Osteoblast (primary cell): ENCODE measurements at regions not wholly inside any gene's neighbourhood (a gene's known extent, or its start where the extent isn't known, plus 50 kb on each side); places are given as distances from the start of the nearest gene placed in this dataset.

Experiments used
- DNase-seq: peaks from one replicate; pipeline ENCODE4 v3.0.0; 2011; ENCODE audit warnings: low spot score, mixed read lengths; ENCODE audit not compliant: insufficient read length; ENCODE audit errors: missing footprints
- H2AFZ ChIP-seq: 2 replicates; pipeline ENCODE4 v1.6.0; 2011; ENCODE audit warnings: mild to moderate bottlenecking, low read length
- H3K27ac ChIP-seq: 2 replicates; pipeline ENCODE4 v1.5.1; 2011; ENCODE audit warnings: mild to moderate bottlenecking, low read depth, low read length, moderate library complexity
- H3K27me3 ChIP-seq: 2 replicates; pipeline ENCODE4 v1.6.0; 2012; ENCODE audit warnings: mild to moderate bottlenecking, control low read depth, inconsistent platforms, low read length, moderate library complexity; ENCODE audit not compliant: insufficient read depth
- H3K36me3 ChIP-seq: 2 replicates; pipeline ENCODE4 v1.5.1; 2011; ENCODE audit warnings: mild to moderate bottlenecking, low read length, control low read depth, moderate library complexity; ENCODE audit not compliant: insufficient read depth
- H3K4me1 ChIP-seq: 2 replicates; pipeline ENCODE4 v1.5.1; 2011; ENCODE audit warnings: mild to moderate bottlenecking, low read length, control low read depth, moderate library complexity; ENCODE audit not compliant: insufficient read depth
- H3K4me2 ChIP-seq: 2 replicates; pipeline ENCODE4 v1.6.0; 2011; ENCODE audit warnings: mild to moderate bottlenecking, low read length; ENCODE audit not compliant: insufficient read depth
- H3K4me3 ChIP-seq: fragments of 200-600 bp; sonication (generic); 3 replicates; pipeline ENCODE4 v1.5.1; 2012; ENCODE audit warnings: mild to moderate bottlenecking, low read length, inconsistent platforms; ENCODE audit not compliant: insufficient read depth
- H3K79me2 ChIP-seq: 2 replicates; pipeline ENCODE4 v1.6.0; 2012; ENCODE audit warnings: mild to moderate bottlenecking, low read length, control low read depth, inconsistent platforms; ENCODE audit not compliant: insufficient read depth
- H3K9me3 ChIP-seq: 2 replicates; pipeline ENCODE4 v1.5.1; 2011; ENCODE audit warnings: low read depth, low read length, control low read depth
- H4K20me1 ChIP-seq: 2 replicates; pipeline ENCODE4 v1.6.0; 2012; ENCODE audit warnings: mild to moderate bottlenecking, low read length, control low read depth; ENCODE audit not compliant: insufficient read depth
- CTCF ChIP-seq: IDR thresholded peaks from 2 replicates; pipeline ENCODE4 v1.5.1; 2011; ENCODE audit warnings: mild to moderate bottlenecking, low read depth, low read length, moderate library complexity; ENCODE audit errors: extremely low read depth

- Histone ChIP-seq H2AFZ (no peak overlapping the region), H3K27ac (no peak overlapping the region), H4K20me1 (no peaks in the 10 kb centered on the region), H3K4me3 (no peak overlapping the region), H3K4me2 (no peak overlapping the region), H3K9me3 (no peaks in the 10 kb centered on the region), H3K79me2 (no peaks in the 10 kb centered on the region), H3K4me1 (no peaks in the 10 kb centered on the region), H3K36me3 (no peaks in the 10 kb centered on the region), H3K27me3 (no peaks in the 10 kb centered on the region)
- no peak for DNase-seq
- no peak for TF ChIP-seq CTCF
Measured at GRCh38 chr2:7992612-7993602, 688.9 kb upstream of the ID2 start.

- peak overlapping the region; percentile 49 for H2AFZ ChIP-seq
- H3K4me2 ChIP-seq: no peak overlapping the region
- TF ChIP-seq CTCF: no peak
- no peaks in the 10 kb centered on the region for H3K27me3 ChIP-seq
- H3K9me3 ChIP-seq: no peaks in the 10 kb centered on the region
- H3K36me3 ChIP-seq: no peaks in the 10 kb centered on the region
- H3K4me3 ChIP-seq: no peak overlapping the region
- H4K20me1 ChIP-seq: no peaks in the 10 kb centered on the region
- H3K79me2 ChIP-seq: no peaks in the 10 kb centered on the region
- DNase-seq: no peak
- no peaks in the 10 kb centered on the region for H3K4me1 ChIP-seq
- H3K27ac ChIP-seq: no peak overlapping the region
Measured at GRCh38 chr2:7994397-7994951, 687.4 kb upstream of the ID2 start.

- no peak overlapping the region for H3K4me3 ChIP-seq
- H3K36me3 ChIP-seq: no peaks in the 10 kb centered on the region
- H3K4me1 ChIP-seq: peaks cover under 1% of the 10 kb centered on the region
- no peaks in the 10 kb centered on the region for H4K20me1 ChIP-seq
- no peak overlapping the region for H3K27ac ChIP-seq
- no peak overlapping the region for H3K4me2 ChIP-seq
- H3K9me3 ChIP-seq: no peaks in the 10 kb centered on the region
- no peaks in the 10 kb centered on the region for H3K27me3 ChIP-seq
- DNase-seq: no peak
- no peak for TF ChIP-seq CTCF
- no peaks in the 10 kb centered on the region for H3K79me2 ChIP-seq
- no peak overlapping the region for H2AFZ ChIP-seq
Measured at GRCh38 chr2:7997279-7997678, 684.6 kb upstream of the ID2 start.
